Amniotic epithelial cell (primary cell): ENCODE measurements at regions not wholly inside any gene's neighbourhood (a gene's known extent, or its start where the extent isn't known, plus 50 kb on each side); places are given as distances from the start of the nearest gene placed in this dataset.

Experiments
- DNase-seq: peaks from one replicate; pipeline ENCODE4 v3.0.0-alpha.2; 2010; ENCODE audit warnings: low read depth

- DNase-seq = no peak
These were observed 324.0 kb downstream of the STIM2 start for GRCh38 chr4:27184508-27185155.

GRCh38 chr4:27186710-27187109 lies 326.1 kb downstream of the STIM2 start:
- DNase-seq = no peak

- no peak for DNase-seq
These were observed 327.1 kb downstream of the STIM2 start for GRCh38 chr4:27187786-27188185.

GRCh38 chr4:27189683-27190082 lies 329.0 kb downstream of the STIM2 start:
- DNase-seq = no peak

GRCh38 chr4:27191592-27191991 lies 331.0 kb downstream of the STIM2 start:
- no peak for DNase-seq

GRCh38 chr4:27194599-27195176 lies 334.0 kb downstream of the STIM2 start:
- DNase-seq = no peak

GRCh38 chr4:27198246-27198645 lies 337.6 kb downstream of the STIM2 start:
- DNase-seq = no peak

- DNase-seq = no peak
These were observed 338.3 kb downstream of the STIM2 start for GRCh38 chr4:27198971-27199370.

GRCh38 chr4:27206009-27206408 lies 345.4 kb downstream of the STIM2 start:
- DNase-seq = no peak

- DNase-seq = no peak
These were observed 350.3 kb downstream of the STIM2 start for GRCh38 chr4:27210956-27211355.

GRCh38 chr4:27214010-27214409 lies 353.4 kb downstream of the STIM2 start:
- no peak for DNase-seq

- no peak for DNase-seq
These were observed 354.7 kb downstream of the STIM2 start for GRCh38 chr4:27215220-27215826.

GRCh38 chr4:27217261-27217769 lies 356.7 kb downstream of the STIM2 start:
- no peak for DNase-seq

GRCh38 chr4:27218013-27218412 lies 357.4 kb downstream of the STIM2 start:
- no peak for DNase-seq

GRCh38 chr4:27223326-27223725 lies 362.7 kb downstream of the STIM2 start:
- no peak for DNase-seq

GRCh38 chr4:27233531-27233930 lies 372.9 kb downstream of the STIM2 start:
- DNase-seq = no peak

- no peak for DNase-seq
These were observed 373.8 kb downstream of the STIM2 start for GRCh38 chr4:27234306-27234899.

- DNase-seq = no peak
These were observed 379.0 kb downstream of the STIM2 start for GRCh38 chr4:27239641-27240040.

- DNase-seq = no peak
These were observed 381.6 kb downstream of the STIM2 start for GRCh38 chr4:27242217-27242616.

- DNase-seq = no peak
These were observed 384.6 kb downstream of the STIM2 start for GRCh38 chr4:27245216-27245615.

- DNase-seq = no peak
These were observed 388.2 kb downstream of the STIM2 start for GRCh38 chr4:27248829-27249228.

GRCh38 chr4:27251771-27252170 lies 391.1 kb downstream of the STIM2 start:
- no peak for DNase-seq

GRCh38 chr4:27267339-27267969 lies 406.8 kb downstream of the STIM2 start:
- DNase-seq = no peak
